Occipital lobe (tissue), 1 donor: ENCODE measurements at regions not wholly inside any gene's neighbourhood (a gene's known extent, or its start where the extent isn't known, plus 50 kb on each side); places are given as distances from the start of the nearest gene placed in this dataset.

Source experiments
- DNase-seq: peaks from one replicate; lab custom pipeline; 2025; lab: John Stamatoyannopoulos, UW

DNA sequence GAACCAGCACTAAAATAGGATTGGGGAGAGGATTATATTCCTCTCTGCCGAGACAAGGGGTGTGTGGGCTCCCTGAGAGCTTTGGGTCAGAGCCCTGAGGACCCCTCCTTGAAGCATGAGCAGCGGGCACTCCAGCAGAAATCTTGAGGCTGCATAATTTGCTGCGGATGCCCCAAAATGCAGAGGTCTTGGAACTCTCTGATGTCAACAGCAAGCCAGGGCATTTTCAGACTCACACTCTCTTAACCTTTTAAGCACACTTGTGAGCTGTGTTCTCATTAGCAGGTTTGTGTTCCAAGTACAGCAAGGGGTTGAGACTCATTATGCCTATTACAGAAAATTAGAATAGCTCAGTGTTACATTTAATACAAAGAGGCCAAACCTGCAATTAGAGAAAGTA lies 513.0 kb upstream of the ADAMTS16 start:
- DNase-seq, result no peak

DNA sequence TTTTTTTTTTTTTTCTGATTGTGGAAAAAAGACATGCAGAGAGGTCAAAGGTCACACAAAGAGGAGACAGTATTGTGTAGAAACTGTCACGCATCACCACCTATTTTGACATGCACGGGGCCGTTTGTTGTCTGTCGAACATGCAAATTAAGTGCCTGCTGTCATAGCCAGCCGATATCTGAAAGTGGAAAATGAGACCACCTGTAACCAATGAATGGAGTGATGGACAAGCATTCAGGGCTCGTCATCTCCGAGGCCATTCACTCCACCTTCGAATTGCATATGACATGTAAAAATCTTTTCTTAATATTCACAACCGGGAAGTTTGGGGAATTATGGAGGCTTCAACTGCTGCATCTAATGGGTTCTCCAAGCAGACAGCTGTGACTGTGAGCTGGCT lies 512.2 kb upstream of the ADAMTS16 start:
- no peak for DNase-seq

DNA sequence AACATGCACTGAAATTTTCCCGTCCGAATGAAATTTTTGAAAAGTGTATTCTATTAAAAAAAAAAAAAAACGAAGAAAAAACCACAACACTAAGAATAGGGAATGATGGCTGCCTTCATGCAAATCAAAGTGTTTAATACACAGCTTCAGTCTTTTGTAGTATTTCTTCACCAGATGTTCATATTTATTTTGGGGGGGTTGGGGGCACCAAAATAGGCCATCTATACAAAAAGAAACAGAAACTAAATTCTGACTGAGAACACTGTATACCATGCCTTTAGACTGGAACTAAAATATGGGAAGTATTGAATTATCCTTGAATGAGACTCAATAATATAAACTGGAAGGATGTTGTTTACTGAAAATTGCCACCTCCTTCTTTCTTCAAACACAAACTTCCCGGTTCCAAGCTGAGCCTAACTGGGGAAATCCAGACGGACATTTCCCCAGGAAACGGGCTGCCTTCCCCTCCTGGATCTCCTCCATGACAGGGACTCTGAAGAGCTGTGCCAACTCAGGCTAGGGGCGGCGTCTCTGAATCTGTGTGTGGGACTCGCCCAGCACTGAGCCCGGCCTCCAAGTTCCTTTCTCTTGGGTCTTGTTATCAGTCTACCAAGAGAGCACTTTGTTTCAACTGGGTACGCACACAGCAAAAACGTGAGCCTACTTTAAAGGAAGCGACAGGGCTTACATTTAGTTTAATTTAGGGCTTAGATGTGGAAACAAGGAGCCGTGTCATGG lies 511.3 kb upstream of the ADAMTS16 start:
- DNase-seq, result no peak

DNA sequence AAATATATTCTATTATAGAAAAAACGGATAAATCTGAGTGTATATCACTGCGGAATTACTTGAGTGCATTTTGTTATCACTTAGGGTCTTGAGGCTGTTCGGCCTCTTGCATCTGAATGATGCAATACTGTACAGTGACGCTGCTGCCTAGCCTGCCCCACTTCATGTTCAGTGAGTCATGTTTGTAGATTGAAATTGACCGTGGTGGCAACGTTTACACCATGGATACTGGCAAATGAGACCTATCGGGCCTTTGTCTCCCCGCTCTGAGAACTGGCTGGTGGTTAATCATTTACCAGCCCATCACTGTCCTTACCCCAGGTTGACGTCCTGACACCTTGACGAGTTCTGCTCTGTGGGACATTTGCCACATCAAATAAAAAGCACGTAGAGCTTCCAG lies 510.1 kb upstream of the ADAMTS16 start:
- no peak for DNase-seq

DNA sequence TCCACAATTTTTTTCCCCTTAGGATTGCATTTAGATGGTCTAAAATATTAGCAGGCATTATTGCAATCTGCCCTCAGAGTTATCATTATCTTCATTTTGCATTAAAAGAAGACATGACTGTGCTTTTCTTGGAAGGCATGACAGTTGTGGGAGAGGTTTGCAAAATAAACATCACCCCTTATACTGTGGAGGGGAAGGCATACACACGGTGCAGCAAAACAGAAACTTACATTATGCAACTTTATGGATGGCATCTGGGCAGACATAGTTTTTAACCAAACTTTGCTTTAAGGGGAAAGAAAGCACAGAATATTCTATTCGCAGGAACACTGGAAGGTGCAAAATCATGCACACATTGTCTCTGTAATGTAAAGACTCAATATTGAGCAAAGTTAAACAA lies 505.8 kb upstream of the ADAMTS16 start:
- DNase-seq, result no peak

DNA sequence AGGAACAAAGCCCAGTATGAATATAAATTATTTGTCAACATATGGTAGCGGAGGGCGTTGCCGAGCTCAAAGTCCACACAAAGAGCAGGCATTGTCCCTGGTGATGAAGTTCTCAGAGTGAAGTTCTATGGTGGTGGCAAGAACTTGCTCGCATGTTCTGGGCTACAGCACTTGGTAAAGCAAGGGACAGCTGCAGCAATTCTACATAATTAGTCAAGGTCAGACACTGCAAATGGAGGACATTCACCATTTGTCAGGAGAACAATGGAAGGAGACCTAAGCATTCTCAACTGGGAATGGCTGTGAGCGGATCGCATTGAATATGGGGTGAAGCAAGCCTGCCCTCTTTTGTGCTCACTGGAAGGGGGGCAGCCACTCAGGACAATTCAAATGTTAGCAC lies 503.8 kb upstream of the ADAMTS16 start:
- DNase-seq, result no peak

DNA sequence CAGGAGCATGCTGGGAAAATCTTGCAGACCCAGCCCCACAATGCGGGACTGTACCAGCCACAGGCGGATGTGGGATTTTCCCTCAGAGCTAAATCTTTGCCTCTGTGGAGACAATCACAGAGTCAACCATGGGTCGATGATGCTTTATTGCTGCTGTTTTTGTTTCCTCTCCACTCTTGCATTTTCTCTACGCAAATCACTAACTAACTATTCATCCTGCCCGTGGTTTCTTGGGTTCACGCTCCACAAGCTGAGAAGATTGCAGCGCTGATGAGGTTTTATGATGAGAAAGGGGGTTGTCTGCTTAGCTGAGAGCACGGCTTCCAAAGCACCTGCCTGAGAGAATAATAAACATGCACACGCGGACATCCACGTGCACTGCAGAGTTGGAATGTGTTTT lies 500.2 kb upstream of the ADAMTS16 start:
- no peak for DNase-seq

DNA sequence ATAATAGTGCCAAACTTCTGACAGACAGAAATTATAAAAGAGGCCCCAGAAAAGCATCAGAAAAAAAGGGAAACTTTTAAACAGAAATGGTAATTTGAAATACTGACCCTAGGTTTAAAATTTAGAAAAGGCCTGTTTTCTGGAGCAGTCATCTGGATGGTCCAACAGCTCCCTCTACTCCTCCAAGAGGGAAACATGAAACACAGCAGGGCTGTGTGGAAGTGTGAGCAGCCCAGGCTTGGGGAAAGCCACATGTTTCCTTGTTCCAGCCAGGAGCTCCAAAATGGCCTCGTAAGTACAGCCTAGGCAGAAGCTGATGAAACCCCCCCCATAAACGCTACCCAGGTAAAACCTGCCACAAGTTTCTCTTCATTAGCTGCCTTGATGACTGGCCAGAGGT lies 499.3 kb upstream of the ADAMTS16 start:
- no peak for DNase-seq

DNA sequence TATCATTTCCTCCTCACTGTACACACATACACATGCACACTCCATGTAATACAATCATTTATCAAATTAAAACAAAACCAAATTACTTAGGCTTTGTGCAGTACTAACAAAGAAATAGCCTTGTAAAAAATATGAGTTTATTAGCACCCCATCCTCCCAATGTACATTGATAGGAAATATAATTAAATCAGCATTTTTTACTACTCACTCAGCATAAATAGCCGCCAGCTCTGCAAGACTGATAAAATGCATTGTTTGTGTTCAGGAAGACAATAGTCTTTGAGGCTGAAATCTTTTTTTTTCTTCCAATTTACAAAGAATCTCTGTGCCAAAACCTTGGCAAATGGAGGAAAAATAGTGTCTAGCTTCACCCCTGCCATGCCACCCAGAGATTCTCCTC lies 497.6 kb upstream of the ADAMTS16 start:
- no peak for DNase-seq

DNA sequence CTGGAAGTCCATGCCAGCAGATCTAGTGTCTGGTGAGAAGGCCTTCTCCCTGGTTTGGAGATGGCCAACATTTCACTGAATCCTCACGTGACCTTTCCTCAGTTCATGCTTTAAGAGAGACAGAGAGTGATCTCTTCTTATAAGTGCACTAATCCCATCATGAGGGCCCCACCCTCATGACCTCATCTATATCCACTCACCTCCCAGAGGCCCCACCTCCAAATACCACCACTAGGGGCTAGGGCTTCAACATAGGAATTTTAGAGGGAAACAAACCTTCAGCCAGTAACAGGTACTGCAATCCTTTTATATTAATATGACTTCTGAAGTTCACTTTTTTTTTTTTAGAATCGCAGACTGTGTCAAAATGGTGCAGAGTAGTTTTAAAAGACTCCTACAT lies 496.9 kb upstream of the ADAMTS16 start:
- DNase-seq, result no peak

DNA sequence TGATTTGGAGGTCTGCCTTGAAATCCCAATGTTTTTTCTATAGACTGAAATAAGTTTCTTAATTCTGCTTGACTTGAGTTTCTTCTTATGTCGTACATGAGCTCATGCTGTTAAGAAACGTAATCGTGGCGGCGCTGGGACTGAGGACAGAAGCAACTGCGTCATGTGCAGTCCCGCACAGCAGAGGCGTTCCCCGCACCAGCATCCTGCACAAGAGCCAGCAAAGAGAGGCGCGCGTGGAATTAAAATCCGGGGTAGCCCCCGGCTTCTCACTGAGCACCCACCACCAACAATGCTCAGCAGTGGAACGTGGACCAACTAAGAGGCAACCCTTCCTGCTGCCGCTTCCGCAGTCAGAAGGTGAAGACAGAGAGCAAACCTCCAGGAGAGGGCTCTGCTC lies 496.2 kb upstream of the ADAMTS16 start:
- DNase-seq, result no peak

DNA sequence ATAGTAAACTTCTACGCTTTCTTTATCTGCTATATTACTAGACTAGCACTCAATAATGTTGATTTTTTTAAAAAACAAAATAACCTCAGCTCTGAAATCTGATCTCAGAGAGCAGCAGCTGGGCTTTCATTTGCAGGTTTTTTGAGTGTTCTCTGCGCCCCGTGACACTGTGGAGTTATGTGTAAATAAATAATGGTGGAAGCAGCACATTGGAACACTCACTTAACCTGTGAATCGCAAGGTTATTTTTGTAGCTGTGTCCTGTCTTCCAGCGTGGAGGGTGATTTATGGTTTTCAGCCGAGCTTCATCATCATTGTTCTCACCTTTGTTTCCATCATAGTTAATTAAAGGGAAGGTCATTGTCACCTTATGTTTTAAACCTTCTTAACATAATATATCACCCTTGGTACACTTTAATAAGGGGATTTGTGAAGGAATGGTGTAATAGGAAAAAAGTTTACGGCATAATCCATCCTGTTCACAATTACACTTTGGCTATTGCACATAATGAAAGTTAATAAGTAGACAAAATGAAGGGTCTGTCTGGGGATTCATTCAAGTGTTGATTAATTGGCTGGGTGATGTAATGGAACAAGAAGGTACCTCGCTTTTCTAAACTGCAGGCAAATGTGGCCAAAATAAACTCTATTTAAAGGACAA lies 493.3 kb upstream of the ADAMTS16 start:
- DNase-seq, result no peak

DNA sequence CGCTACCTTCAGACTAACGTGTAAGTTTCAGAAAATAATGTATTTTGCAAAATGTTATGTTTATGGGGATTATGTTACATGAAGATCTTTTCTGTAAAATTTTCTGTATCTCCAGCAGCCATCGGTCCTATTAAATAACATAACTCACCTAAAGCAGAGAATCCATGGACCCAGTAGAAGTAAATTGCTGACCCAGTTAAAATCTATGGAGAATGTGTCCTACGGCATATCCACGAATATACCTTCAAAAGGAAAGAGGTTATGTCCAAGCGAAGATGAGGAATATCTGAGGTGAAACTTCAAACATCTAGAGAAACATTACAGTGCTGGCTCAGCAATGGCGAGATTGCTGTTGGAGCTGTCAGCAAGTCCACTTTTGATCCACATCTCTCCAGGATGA lies 492.2 kb upstream of the ADAMTS16 start:
- DNase-seq, result no peak

DNA sequence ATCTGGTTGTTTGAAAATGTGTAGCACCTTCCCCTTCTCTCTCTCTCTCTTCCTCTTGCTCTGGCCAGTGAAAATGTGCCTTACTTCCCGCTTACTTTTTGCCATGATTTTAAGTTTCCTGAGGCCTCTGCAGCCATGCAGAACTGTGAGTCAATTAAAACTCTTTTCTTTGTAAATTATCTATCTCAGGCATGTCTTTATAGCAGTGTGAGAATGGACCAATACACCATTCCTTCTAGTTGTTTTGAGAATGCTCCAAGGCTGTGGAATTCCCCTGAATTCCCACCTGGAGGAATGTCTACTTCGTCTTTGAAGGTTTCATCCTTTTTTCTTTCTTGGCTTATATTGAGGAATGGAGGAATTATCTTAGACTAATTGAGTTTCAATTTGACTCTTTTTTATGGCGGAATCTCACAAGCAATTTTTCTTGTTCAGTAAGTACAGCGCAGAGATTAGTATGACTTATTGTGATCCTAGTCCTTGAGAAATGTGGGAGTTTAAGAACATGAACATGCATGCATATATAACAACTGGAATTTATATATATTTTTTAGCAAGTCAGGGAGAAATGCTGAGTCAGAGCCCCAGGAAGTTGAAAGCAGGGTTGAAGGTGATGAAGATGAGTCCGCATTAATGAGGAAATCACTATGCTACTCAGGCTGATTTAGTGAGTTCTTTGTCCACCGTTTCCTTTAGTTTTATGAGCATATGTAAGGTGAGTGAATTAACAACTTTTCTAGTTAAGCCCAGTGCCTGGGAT lies 488.1 kb upstream of the ADAMTS16 start:
- DNase-seq, result no peak

DNA sequence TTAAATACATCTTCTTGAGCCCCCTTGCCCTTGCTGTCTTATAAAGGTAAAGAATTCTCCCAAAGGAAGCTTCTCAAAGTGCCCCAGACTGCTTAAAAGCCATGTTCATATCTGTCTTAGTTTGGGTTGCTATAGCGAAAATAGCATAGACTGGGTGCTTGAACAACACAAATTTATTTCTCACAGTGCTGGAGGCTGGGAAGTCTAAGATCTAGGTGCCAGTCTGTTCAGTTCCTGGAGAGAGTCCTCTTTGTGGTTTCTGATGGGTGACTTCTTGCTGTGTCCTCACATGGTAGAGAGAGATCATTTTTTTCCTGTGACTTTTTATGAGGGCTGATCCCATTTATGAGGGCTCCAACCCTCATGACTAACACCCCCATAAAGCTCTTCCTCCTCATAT lies 486.7 kb upstream of the ADAMTS16 start:
- no peak for DNase-seq

DNA sequence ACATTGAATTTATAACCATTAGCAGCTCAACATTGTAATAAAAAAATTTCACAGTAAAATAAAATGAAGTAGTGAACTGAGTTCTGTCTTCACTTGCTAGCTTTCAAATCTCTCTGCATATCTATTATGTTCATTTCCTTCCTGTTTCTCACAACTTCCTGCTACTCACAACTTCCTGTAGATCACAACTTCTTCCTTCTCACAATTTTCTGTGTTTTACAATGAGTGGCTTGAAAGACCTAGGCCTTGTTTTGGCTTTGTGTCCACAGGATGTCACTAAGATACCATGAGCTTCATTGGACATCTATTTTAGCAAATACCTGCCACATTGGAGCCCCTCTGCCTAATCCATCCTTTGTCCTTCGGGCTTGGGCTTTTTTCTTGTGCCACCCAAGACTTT lies 480.3 kb upstream of the ADAMTS16 start:
- no peak for DNase-seq

DNA sequence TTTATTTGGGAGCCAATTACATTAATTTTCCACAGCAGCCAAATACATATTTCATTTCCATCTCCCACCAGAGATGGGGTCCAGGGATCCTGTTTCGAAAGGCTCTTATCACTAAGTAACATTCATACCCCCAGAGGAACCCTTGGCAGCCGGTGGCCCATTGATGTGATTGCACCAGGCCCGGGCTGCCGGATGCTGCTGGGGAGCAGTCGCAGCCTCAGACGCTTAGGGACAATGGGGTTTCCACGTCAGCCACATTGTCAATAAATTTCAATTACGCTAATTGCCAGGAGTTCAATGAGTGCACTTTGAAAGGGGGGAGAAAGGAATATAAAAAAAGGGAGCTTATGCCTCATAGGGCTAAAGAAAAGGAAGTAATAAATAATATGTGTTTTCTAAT lies 478.8 kb upstream of the ADAMTS16 start:
- DNase-seq, result no peak

DNA sequence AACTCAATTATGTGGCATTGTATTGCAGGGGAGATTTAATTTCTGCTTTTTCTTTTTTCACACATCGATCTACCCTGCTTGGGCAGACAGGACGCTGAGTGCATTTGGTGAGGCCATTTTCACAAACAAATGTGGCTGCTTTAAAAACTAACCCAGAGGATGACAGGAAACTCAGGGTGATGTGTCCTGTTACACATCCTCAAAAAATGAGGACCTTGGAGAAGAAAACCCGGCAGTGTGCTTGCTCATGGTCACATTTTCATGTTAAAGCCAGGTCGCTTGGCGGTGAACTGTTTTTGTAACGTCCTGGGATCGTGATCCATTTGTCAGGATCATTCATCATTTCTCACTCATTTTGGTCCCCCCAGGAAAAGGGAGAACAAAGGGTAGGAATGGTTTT lies 478.3 kb upstream of the ADAMTS16 start:
- no peak for DNase-seq

DNA sequence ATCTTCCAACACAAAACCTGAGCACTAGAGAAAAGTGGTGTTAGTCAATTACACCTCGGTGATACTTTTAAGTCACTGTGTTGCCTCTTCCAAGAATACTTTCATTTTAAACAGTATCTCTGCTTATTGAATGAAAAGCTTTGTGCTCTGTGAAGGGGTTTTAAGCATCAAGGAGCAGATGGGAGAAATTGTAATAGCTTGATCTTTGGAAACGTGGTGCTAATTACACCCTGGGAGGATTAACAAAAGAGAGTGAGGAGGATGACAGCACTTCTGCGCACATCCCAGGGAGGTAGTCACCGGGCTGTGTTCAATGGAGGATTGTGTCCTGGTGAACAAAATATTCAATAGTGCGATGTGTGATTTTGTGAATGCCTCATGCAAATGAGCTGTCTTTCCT lies 477.4 kb upstream of the ADAMTS16 start:
- no peak for DNase-seq

DNA sequence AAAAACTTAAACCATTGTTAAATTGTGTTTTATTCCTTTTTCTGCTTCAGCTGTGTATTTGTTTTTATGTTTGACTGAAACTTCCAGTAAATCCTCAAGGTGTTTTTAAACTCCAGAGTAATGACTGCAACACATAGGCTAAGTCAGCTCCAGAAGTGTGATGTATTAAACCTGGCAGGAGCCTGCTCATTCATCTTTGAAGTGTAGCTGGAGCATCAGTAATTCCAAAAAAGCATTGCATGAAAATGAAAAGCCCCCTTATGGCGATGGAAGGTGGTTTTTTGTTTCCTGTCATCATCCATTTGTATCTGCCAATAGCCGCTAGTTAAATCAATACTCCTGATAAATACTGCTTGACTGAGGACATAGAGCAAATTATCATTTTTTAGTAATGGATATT lies 474.2 kb upstream of the ADAMTS16 start:
- no peak for DNase-seq

DNA sequence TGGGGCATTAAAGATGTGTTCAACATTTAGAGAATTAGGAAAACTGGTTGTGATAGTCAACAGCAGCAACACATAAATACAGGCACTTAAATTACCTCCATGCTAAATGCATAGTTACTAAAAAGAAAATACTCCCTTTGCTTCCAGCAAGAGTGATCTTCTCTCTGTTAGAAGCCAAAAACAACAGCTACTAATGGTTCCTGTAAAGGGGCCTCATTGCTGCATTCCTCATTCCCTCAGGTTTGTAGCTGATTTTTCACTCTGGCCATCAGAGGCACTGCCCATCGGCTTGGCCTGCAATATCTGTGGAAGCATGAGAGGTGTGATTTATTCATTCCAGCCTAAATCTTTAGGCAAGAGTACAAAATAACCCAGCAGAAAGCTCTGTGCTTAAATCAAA lies 466.0 kb upstream of the ADAMTS16 start:
- DNase-seq, result no peak

DNA sequence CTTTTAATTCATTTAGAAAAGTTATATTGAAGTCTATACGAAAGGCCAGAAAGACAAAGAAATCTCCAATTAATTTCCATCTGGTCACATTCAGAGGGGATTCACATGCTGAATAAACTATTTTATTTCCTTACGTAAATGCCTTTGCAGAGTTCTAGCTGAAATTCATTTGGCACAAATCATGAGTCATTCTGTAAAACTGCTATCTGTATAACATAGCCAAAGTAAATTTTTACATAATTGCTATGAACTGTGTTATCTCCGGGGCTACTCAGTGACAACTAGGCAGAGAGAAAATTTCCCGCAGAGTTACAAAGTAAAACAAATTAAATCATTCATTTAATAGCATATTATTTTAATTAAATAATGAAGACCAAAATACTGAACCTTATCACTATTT lies 463.2 kb upstream of the ADAMTS16 start:
- no peak for DNase-seq

DNA sequence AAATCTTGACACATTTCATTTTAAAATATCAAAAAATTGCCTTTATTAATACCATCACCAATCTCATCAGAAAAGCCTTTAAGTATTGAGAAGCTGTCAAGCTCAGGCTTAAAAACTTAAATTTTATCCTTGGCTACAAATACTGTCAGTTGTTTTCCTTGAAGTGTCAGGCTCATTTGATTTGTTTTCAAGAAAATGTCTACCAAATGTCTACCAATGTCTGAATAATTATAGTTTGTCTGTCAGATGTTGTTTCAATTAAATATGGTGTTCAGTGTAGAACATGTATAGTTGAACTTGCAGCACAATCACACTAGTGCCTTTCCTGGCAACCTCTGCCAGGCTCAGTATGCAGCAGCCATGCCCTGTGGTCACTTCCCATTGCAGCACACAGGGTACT lies 455.2 kb upstream of the ADAMTS16 start:
- DNase-seq, result no peak
